Lower leg skin (tissue), 4 donors: ENCODE measurements at regions not wholly inside any gene's neighbourhood (a gene's known extent, or its start where the extent isn't known, plus 50 kb on each side); places are given as distances from the start of the nearest gene placed in this dataset.

Experiments
- DNase-seq, 2 donors: peaks; one replicate each; pipeline ENCODE4 v3.0.0-alpha.2; 2019; ENCODE audit warnings: low spot score in 2 of 2
- H3K4me3 ChIP-seq: fragments of 200-600 bp; sonication (generic); 2 replicates; pipeline ENCODE4 v1.5.1; 2017; ENCODE audit warnings: mild to moderate bottlenecking, low read depth; ENCODE audit not compliant: poor library complexity, severe bottlenecking
- CTCF ChIP-seq, 3 donors: fragments of 450-650 bp; IDR thresholded peaks; one replicate each; pipeline ENCODE4 v1.5.1; 2016; ENCODE audit warnings: antibody characterized with exemption in 3 of 3, mild to moderate bottlenecking in 3 of 3, moderate library complexity in 2 of 3
- POLR2A ChIP-seq, 2 donors: fragments of 450-650 bp; IDR thresholded peaks; one replicate each; pipeline ENCODE4 v1.6.1; 2016 to 2017; ENCODE audit warnings: antibody characterized with exemption in 2 of 2, mild to moderate bottlenecking in 1 of 2, moderate library complexity in 1 of 2
- WGBS, 2 donors: methylation state at CpG; one replicate each; pipeline ENCODE4 v1.1.5; 2018; 5-methylcytosine and 5-hydroxymethylcytosine counted together
- intact Hi-C: fragments of 100-400 bp; cut with DNase I; formaldehyde crosslinking; loops from one replicate; pipeline ENCODE4 v1.15.0; 2023; ENCODE audit warnings: low total_unique reads

GRCh38 chr13:79834876-79835275 is 353.9 kb downstream of the NDFIP2 start:
- intact Hi-C loops, result no loop called here
- no peak for TF ChIP-seq POLR2A (IDR thresholded peaks at IDR 0.05)
- no peak for TF ChIP-seq CTCF (IDR thresholded peaks at IDR 0.05)
- H3K4me3 ChIP-seq, result no peak overlapping the region
- DNase-seq, result no peak
- WGBS, 2 donors, result 52 to 60% methylated on average over 2 of the region's 2 CpGs

- 39 to 53% methylated on average over 1 of the region's 1 CpG for WGBS, 2 donors
- TF ChIP-seq POLR2A (IDR thresholded peaks at IDR 0.05) (no peak), CTCF (IDR thresholded peaks at IDR 0.05) (no peak)
- H3K4me3 ChIP-seq, result no peak overlapping the region
- no peak for DNase-seq
- intact Hi-C loops, result no loop called here
Measured at GRCh38 chr13:79833991-79834390, 353.0 kb downstream of the NDFIP2 start.

DNA sequence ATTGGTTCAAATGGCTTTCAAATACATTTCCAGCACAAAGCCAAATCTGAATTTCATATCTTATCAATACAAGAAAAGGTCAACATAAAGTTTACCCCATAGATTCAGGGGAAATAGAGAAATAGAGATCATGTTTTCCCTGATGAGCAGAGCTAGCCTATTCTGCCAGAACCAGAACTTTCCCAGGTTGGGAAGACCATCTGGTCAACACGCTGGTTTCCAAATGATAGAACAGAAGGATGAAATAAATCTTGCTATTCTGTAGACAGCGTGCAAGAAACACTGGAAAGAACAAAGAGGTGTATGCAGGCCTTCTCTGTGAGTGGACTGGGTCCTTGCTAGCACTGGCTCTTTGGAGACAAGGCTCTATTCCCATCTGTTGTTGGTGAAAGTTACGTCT is 350.6 kb downstream of the NDFIP2 start:
- no peak overlapping the region for H3K4me3 ChIP-seq
- WGBS, 2 donors, result 88 to 96% methylated on average over 3 of the region's 3 CpGs
- intact Hi-C loops, result no loop called here
- DNase-seq, result no peak
- TF ChIP-seq CTCF (IDR thresholded peaks at IDR 0.05) (no peak), POLR2A (IDR thresholded peaks at IDR 0.05) (no peak)

GRCh38 chr13:79830945-79831344 is 350.0 kb downstream of the NDFIP2 start:
- H3K4me3 ChIP-seq, result no peak overlapping the region
- WGBS, 2 donors, result 86 to 90% methylated on average over 3 of the region's 3 CpGs
- no peak for DNase-seq
- TF ChIP-seq POLR2A (IDR thresholded peaks at IDR 0.05) (no peak), CTCF (IDR thresholded peaks at IDR 0.05) (no peak)
- intact Hi-C loops, result no loop called here

GRCh38 chr13:79830426-79830825 is 349.5 kb downstream of the NDFIP2 start:
- no peak overlapping the region for H3K4me3 ChIP-seq
- no peak for DNase-seq
- TF ChIP-seq CTCF (IDR thresholded peaks at IDR 0.05) (no peak), POLR2A (IDR thresholded peaks at IDR 0.05) (no peak)
- WGBS, 2 donors, result 75 to 80% methylated on average over 2 of the region's 2 CpGs
- intact Hi-C loops, result no loop called here

- no peak overlapping the region for H3K4me3 ChIP-seq
- intact Hi-C loops, result no loop called here
- TF ChIP-seq CTCF (IDR thresholded peaks at IDR 0.05) (no peak), POLR2A (IDR thresholded peaks at IDR 0.05) (no peak)
- DNase-seq, result no peak
- WGBS, 2 donors, result 82 to 85% methylated on average over 2 of the region's 2 CpGs
Measured at GRCh38 chr13:79829880-79830279, 348.9 kb downstream of the NDFIP2 start.
